GM18861 (cell line): ENCODE measurements at regions not wholly inside any gene's neighbourhood (a gene's known extent, or its start where the extent isn't known, plus 50 kb on each side); places are given as distances from the start of the nearest gene placed in this dataset.

ENCODE experiments used
- ATAC-seq: cut with Tn5 transposase; IDR thresholded peaks from one replicate; pipeline ENCODE4 v1.9.1; 2021; ENCODE audit not compliant: unreplicated experiment

GRCh38 chr5:8871446-8871845 is 674.4 kb downstream of the SEMA5A start:
- ATAC-seq = no peak

GRCh38 chr5:8875722-8876121 is 670.2 kb downstream of the SEMA5A start:
- no peak for ATAC-seq

- ATAC-seq = no peak
Measured at GRCh38 chr5:8879248-8879647, 666.6 kb downstream of the SEMA5A start.

GRCh38 chr5:8884029-8884428 is 661.8 kb downstream of the SEMA5A start:
- no peak for ATAC-seq

- ATAC-seq = no peak
Measured at GRCh38 chr5:8892926-8893325, 652.9 kb downstream of the SEMA5A start.

DNA sequence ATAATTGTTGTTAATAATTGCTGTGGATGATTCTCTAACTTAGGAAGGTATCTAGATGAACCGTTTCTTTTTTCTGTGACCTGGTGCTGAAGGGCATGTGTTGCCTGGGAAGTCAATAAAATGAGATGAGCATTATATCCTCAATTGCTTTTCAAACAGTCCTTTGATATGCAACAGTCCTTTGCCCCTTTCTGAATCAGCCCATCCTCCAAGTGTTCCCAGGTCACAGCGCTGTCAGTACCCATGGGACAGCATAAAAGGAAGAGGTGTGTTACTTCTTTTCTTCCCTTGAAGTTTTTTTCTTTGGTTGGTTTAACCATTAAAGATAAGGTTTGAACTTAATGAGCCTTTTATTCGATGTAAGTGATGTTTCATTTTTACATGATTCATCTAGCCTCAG is 651.8 kb downstream of the SEMA5A start:
- no peak for ATAC-seq

GRCh38 chr5:8895062-8895461 is 650.8 kb downstream of the SEMA5A start:
- ATAC-seq = no peak

GRCh38 chr5:8895599-8895998 is 650.3 kb downstream of the SEMA5A start:
- no peak for ATAC-seq

DNA sequence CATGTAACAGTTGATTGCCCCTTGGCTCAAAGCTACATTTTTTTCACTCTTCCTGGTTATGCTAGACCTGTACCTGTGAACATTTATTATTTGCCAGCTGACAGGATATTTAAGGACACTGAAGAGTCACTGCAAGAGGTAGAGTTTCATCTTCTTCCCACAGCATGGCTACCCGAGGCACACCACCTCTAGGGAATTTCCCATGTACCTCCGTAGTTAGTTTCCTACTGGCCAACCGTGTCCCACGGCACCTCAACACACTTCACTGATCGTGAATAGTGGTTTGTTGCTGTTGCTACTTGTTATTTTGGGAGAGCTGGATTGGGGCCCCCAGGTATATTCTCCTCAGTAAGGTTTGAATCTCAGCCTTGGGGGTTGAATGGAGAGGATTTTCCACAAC is 648.6 kb downstream of the SEMA5A start:
- no peak for ATAC-seq

DNA sequence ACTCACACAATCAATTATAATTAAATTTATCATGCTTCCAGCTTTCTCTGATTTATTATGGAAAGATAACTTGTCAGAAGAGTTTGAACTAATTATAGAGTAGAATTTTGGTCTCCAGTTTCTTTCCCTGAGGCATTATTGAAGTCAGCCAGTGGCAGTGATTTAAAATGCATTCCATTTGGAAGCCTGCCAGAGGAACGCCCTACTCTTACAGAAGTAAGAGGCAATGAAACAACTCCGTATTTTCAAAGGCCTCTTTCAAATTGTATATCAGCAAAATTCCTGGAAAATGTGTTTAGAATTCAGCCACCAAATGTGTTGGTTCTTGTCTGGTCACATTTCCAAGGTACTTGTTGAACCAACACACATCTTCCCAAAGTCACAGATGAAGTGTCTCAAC is 640.9 kb downstream of the SEMA5A start:
- no peak for ATAC-seq

DNA sequence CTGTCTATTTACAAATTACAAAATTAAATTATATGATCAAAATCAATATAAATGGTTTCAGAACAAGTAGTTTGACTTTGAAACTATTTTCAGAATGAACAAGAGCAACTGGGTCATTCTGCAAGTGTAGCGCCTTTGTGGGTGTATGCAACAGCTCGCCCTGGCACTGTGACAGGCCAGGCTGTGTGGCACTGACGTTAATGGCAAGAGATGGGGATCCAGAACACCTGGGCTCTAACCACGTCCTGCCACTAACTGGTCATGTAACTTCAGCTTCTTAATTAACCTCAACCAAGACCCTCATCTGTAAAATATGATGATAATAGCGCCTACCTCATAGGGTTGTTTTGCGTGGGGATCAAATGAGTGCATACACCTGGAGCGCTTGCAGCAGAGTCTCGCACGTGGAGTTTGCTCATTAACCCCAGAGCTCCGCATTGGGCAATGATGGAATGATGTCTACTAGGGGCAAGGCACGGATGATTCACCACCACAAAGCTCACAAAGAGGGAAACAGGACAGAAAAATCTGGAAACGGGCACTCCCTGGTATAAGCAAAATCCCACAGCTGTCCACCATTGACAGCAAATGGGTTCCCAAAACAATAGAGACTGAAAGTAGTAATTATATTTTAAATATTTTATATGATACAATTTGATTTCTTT is 639.4 kb downstream of the SEMA5A start:
- no peak for ATAC-seq

DNA sequence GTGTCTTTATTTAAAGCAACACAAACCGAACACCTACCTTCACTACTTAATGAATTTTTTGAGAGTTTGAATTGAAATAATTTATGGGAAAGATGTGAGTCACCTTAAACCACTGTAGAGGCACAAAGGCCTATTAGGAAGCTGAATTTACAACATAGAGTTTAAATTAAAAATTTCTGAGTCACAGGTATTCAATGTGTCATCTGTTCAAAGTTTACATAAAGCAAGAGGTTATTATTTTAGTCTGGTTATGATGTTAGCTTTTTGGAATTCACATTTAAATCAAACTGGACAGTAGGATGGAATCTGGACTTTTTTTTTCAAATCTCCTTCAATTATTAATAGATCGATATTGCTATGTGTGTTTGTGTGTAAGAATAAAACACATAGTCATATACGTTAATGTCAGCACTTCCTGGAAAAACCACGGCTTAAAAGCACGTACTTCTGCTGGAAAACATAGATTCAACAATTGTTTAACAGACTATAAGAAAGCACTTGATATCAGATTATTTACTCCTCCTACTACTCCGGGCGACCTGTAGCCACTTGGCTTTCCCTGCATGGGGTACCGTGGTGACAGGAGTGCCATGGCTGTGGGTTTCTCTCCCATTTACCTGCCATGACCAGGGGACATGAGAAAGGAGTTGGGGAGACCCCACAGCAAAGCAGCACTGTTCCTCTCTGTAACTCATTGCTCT is 638.6 kb downstream of the SEMA5A start:
- ATAC-seq = no peak

- peak; percentile 74 for ATAC-seq
Measured at GRCh38 chr5:8908055-8908683, 637.7 kb downstream of the SEMA5A start.

DNA sequence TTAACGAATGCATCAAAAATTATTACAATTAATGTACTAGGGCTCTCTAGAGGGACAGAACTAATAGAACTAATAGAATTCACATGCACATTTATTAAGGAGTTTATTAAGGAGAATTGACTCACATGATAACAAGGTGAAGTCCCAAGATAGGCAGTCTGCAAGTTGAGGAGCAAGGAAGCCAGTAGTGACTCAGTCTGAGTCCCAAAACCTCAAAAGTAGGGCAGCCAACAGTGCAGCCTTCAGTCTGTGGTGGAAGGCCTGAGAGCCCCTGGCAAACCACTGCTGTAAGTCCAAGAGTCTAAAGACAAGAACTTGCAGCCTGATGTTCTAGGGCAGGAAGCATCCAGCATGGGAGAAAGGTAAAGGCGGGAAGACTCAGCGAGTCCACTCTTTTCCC is 633.8 kb downstream of the SEMA5A start:
- ATAC-seq = no peak

DNA sequence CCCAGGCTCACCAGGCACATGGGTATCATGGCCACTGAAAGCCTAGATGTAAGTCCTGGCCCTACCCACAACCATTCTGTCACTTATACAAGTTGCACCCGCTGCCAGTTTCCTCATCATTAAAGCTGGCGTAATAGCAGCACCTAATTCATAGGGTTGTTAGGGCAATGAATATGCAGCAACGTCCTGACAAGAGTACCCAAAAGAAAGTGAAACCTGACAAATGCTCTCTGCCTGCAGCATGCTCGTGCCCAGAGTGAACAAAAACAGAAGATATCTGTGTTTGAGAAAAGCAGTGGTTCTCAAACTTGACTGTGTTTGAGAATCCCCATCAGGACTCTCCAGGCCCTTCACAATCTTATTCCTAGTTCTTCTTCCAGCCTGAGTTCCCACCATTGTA is 632.4 kb downstream of the SEMA5A start:
- no peak for ATAC-seq

- ATAC-seq = no peak
Measured at GRCh38 chr5:8919096-8919495, 626.8 kb downstream of the SEMA5A start.

- ATAC-seq = no peak
Measured at GRCh38 chr5:8923526-8923925, 622.3 kb downstream of the SEMA5A start.

DNA sequence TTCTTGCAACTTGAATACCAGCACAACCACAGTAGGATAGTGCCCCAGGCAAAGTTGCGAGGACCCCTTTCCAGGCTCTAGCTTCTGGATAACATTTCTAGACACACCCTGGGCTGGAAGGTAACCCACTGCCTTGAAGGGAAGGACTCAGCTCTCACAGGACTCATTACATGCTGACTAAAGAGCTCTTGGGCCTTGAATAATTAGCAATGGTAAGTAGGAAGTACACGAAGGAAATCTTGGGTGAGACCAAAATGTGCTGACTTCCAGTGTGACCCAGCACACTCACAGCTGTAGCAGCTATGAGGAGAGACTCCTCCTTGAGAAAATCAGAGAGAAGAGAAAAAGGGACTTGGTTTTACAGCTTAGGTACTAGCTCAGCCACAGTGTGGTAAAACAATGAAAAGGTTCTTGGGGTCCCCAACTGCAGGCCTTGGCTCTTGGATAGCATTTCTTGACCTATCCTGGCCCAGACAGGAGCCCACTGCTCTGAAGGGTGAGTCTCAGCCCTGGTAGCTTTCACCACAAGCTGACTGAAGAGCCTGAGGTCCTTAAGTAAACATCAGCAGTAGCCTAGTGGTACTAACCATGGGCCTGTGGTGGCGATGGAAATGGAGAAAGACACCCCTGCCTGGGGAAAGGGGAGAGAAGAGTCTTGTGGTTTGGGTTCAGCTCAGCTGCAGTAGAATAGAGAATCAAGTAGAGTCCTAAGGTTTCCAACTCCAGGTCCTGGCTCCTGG is 621.7 kb downstream of the SEMA5A start:
- ATAC-seq = no peak

- no peak for ATAC-seq
Measured at GRCh38 chr5:8930021-8930420, 615.9 kb downstream of the SEMA5A start.

GRCh38 chr5:8934455-8934854 is 611.4 kb downstream of the SEMA5A start:
- ATAC-seq = no peak

- no peak for ATAC-seq
Measured at GRCh38 chr5:8940934-8941333, 604.9 kb downstream of the SEMA5A start.

- ATAC-seq = no peak
Measured at GRCh38 chr5:8943301-8943700, 602.6 kb downstream of the SEMA5A start.
